HEK293T (cell line): ENCODE measurements at regions not wholly inside any gene's neighbourhood (a gene's known extent, or its start where the extent isn't known, plus 50 kb on each side); places are given as distances from the start of the nearest gene placed in this dataset.

Experiments
- CTCF ChIA-PET: fragments of 350-600 bp; formaldehyde crosslinking; extraction: SDS; loops from one replicate; lab custom pipeline; 2021; ENCODE audit warnings: antibody characterized with exemption, inconsistent platforms; lab: Yijun Ruan, JAX
- POLR2A ChIA-PET: fragments of 350-600 bp; formaldehyde crosslinking; extraction: SDS; loops from one replicate; lab custom pipeline; 2020; ENCODE audit warnings: antibody characterized with exemption, inconsistent platforms; lab: Yijun Ruan, JAX
- DNase-seq: peaks from one replicate; pipeline ENCODE4 v3.0.0; 2012; ENCODE audit warnings: mixed read lengths; ENCODE audit errors: extremely low spot score
- ARNT ChIP-seq: fragments of 450-650 bp; IDR thresholded peaks from 2 replicates; pipeline ENCODE4 v1.6.1; 2017; ENCODE audit warnings: mild to moderate bottlenecking
- BHLHE40 ChIP-seq: fragments of 450-650 bp; IDR thresholded peaks from 2 replicates; pipeline ENCODE4 v1.6.1; 2016; ENCODE audit warnings: mild to moderate bottlenecking, moderate library complexity, borderline replicate concordance
- CTBP1 ChIP-seq: fragments of 450-650 bp; IDR thresholded peaks from 2 replicates; pipeline ENCODE4 v1.6.1; 2016; ENCODE audit warnings: borderline replicate concordance
- ELF4 ChIP-seq: fragments of 450-650 bp; IDR thresholded peaks from 2 replicates; pipeline ENCODE4 v1.6.1; 2017; ENCODE audit warnings: antibody characterized with exemption
- FOXA1 ChIP-seq: fragments of 450-650 bp; IDR thresholded peaks from 2 replicates; pipeline ENCODE4 v1.6.1; 2016; ENCODE audit warnings: mild to moderate bottlenecking
- FOXK2 ChIP-seq: fragments of 450-650 bp; IDR thresholded peaks from 2 replicates; pipeline ENCODE4 v1.6.1; 2016; ENCODE audit warnings: mild to moderate bottlenecking
- FOXM1 ChIP-seq: fragments of 450-650 bp; IDR thresholded peaks from 2 replicates; pipeline ENCODE4 v1.6.1; 2017; ENCODE audit warnings: mild to moderate bottlenecking, borderline replicate concordance
- HDGF ChIP-seq: fragments of 450-650 bp; IDR thresholded peaks from 2 replicates; pipeline ENCODE4 v1.6.1; 2017; ENCODE audit warnings: antibody characterized with exemption, borderline replicate concordance
- L3MBTL2 ChIP-seq: fragments of 450-650 bp; conservative IDR thresholded peaks from 2 replicates; pipeline ENCODE4 v1.6.1; 2016; ENCODE audit warnings: mild to moderate bottlenecking
- LEF1 ChIP-seq: fragments of 450-650 bp; IDR thresholded peaks from 2 replicates; pipeline ENCODE4 v1.6.1; 2017; ENCODE audit warnings: mild to moderate bottlenecking, borderline replicate concordance
- NFRKB ChIP-seq: fragments of 450-650 bp; IDR thresholded peaks from 2 replicates; pipeline ENCODE4 v1.6.1; 2016; ENCODE audit warnings: mild to moderate bottlenecking, moderate library complexity
- PKNOX1 ChIP-seq: fragments of 450-650 bp; IDR thresholded peaks from 2 replicates; pipeline ENCODE4 v1.6.1; 2016
- SP1 ChIP-seq: fragments of 450-650 bp; IDR thresholded peaks from 2 replicates; pipeline ENCODE4 v1.6.1; 2017
- SUZ12 ChIP-seq: fragments of 450-650 bp; IDR thresholded peaks from 2 replicates; pipeline ENCODE4 v1.6.1; 2016; ENCODE audit warnings: mild to moderate bottlenecking
- TARDBP ChIP-seq: fragments of 450-650 bp; IDR thresholded peaks from 2 replicates; pipeline ENCODE4 v1.6.1; 2016
- ZNF384 ChIP-seq: fragments of 450-650 bp; IDR thresholded peaks from 2 replicates; pipeline ENCODE4 v1.6.1; 2016

DNA sequence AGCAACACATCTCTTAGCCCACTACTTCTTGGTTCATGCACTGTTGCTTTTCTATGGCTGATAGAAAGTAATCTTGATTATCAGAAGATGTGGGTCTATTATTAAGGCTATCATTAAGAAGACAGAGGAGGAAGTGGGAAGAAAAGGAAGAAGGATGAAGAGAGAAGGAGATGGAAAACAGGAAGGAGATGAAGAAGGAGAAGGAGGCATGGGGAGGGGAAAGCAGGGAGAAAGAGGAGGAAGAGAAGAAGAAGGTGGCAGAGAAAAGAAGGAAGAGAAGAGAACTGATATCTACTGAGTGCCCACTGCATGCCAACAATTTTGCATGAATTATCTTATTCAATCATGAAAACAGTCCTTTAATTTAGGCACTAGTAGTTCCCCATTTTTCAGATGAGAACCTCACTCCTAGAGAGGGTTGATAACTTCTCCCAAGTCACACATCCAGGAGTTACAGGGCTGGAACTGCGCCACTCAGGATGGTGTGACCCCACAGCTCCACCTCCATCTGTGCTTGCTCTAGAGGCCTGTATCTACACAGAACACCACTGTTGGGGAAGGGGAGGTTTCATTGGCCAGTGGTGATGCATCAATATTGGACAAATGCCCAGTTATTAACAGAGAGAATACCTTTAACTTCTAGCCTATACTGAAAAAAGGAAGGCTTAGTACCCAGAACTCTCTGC is 147.4 kb downstream of the CXCL12 start:
- POLR2A ChIA-PET: no interaction called here
- no peak for DNase-seq
- CTCF ChIA-PET: no interaction called here
- no peak for TF ChIP-seq LEF1

GRCh38 chr10:44235363-44235762 is 149.5 kb downstream of the CXCL12 start:
- ChIA-PET CTCF (no interaction called here), POLR2A (no interaction called here)
- TF ChIP-seq SUZ12 (no peak), NFRKB (no peak), ZNF384 (no peak)
- DNase-seq: no peak

GRCh38 chr10:44234483-44234875 is 150.4 kb downstream of the CXCL12 start:
- CTCF ChIA-PET: no interaction called here
- no peak for DNase-seq
- TF ChIP-seq ZNF384: no peak
- no peak for TF ChIP-seq SUZ12
- TF ChIP-seq FOXM1: no peak
- TF ChIP-seq HDGF: no peak
- no peak for TF ChIP-seq NFRKB
- no peak for TF ChIP-seq ELF4
- no peak for TF ChIP-seq FOXK2
- POLR2A ChIA-PET: no interaction called here

DNA sequence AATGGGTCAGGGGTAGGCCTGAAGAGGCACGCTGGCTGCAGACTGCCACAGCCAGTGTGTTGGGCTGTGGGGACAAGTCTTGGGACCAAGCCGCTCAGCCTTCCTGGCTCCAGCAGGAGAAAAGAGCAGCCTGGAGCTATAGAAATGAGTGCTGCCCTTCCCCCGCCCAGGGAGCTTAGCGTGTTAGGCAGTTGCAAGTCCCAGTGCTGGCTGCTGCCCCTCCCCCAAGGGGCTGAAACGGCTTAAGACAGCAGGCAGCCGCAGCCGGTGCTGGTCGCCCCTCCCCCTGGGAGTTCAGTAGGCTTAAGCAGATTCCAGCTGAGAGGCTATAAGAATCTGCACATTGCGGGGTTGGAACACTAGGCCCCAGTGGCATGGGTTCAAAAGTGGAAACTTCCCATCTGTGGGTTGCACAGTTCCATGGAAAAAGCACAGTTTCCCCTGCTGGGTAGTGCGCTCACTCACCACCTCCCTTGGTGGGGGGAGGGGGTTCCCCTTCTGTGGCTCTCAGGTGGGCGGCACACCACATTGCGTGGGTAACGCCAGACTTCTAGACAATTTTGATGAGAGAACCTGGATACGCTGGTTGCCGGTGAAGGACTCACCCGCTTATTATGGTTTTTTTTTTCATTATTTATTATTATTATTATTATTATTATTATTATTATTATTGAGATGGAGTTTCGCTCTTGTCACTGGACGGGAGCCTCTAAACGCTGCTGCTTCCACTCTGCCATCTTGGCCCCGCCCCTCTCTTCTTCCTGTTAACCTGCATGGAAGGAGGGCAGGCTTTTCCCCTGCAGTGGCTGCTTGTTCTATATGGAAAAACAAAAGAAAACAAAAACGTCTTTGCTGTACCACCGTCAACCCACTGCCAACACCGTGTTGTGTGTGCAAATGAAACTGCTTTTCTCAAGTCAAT is 151.1 kb downstream of the CXCL12 start:
- DNase-seq: no peak
- ChIA-PET POLR2A (no interaction called here), CTCF (no interaction called here)
- TF ChIP-seq SUZ12 (no peak), LEF1 (no peak), CTBP1 (no peak), HDGF (no peak), FOXK2 (no peak), SP1 (no peak), PKNOX1 (no peak), FOXA1 (no peak), FOXM1 (no peak), ARNT (no peak), NFRKB (no peak), BHLHE40 (no peak), TARDBP (no peak), ZNF384 (no peak), ELF4 (no peak), L3MBTL2 (no peak)

GRCh38 chr10:44217274-44217820 is 167.6 kb downstream of the CXCL12 start:
- TF ChIP-seq L3MBTL2 (no peak), SP1 (no peak), FOXM1 (no peak), FOXA1 (no peak), FOXK2 (no peak), HDGF (no peak), BHLHE40 (no peak), CTBP1 (no peak), TARDBP (no peak), ELF4 (no peak), LEF1 (no peak), NFRKB (no peak), PKNOX1 (no peak), ZNF384 (no peak), SUZ12 (no peak), ARNT (no peak)
- ChIA-PET POLR2A (no interaction called here), CTCF (no interaction called here)
- DNase-seq: no peak

GRCh38 chr10:44216073-44216472 is 168.8 kb downstream of the CXCL12 start:
- ChIA-PET POLR2A (no interaction called here), CTCF (no interaction called here)
- no peak for DNase-seq
- TF ChIP-seq ARNT (no peak), PKNOX1 (no peak), FOXK2 (no peak), LEF1 (no peak), NFRKB (no peak), TARDBP (no peak), FOXA1 (no peak), SUZ12 (no peak), ELF4 (no peak)
